ENCODE measurements at regions not wholly inside any gene's neighbourhood (a gene's known extent, or its start where the extent isn't known, plus 50 kb on each side); places are given as distances from the start of the nearest gene placed in this dataset.
A peak's percentile ranks its signal among the peaks of the same experiment; 100 is the strongest.
"Not testable (repeated sequence)": the region's sequence is repeated elsewhere in the genome, so short reads cannot be mapped to it uniquely, and the experiment has no call there.

GRCh38 chr5:156200938-156201787 lies 125.8 kb upstream of the SGCD start:
- DNase-seq (ENCODE audit: low read depth): no peak

DNA sequence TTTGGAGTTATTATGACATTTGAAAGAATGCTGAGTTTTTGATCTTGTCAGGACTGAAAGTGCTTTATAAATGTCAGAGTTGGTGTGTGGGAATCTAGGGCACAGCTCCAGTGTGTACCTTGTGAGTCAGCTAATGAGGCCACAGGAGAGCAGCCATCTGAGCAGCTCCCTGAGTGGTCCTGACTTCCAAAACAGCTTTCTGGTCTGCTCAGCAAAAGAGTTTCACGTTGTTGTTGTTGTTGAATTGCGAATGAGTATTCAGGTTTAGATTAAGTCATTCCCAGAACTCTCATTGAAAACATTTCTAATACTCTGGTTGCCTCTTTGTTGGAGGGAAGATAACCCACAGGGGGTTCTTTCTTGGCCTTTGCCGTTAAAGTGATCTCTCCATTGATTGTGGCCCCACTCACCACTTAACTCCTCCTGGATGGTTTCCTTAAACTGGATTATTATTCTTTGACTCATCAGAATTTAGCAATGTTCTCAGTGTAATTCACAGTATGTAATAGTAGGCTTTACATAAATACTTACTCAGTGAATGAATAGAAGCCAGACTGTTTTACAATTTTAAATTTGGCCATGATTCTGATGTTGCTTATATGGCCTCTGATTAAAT lies 125.1 kb upstream of the SGCD start:
- peak; percentile 8 for DNase-seq (ENCODE audit: low read depth)

DNA sequence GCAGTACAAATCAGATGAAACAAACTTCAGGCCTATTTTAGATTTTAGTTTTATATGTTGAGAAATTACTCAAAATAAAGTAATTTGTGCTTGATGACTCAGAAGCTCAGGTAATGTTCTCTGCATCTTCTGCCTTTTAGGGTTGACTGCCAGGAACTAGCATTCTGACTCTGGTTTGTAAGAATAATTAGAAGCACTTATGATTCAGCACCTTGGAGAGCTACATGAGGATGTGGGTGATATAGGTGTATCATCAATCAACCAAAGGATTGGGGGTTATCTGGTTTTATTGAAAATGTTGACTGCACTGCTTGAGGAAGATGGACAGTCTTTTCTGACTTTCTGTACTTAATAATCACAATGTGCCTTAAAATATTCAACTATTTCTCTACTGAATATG lies 118.7 kb upstream of the SGCD start:
- no peak for DNase-seq (ENCODE audit: low read depth)

GRCh38 chr5:156218367-156219158 lies 108.4 kb upstream of the SGCD start:
- no peak for DNase-seq (ENCODE audit: low read depth)

- no peak for DNase-seq (ENCODE audit: low read depth)
Observed at GRCh38 chr5:156219483-156220005, 107.4 kb upstream of the SGCD start.

DNA sequence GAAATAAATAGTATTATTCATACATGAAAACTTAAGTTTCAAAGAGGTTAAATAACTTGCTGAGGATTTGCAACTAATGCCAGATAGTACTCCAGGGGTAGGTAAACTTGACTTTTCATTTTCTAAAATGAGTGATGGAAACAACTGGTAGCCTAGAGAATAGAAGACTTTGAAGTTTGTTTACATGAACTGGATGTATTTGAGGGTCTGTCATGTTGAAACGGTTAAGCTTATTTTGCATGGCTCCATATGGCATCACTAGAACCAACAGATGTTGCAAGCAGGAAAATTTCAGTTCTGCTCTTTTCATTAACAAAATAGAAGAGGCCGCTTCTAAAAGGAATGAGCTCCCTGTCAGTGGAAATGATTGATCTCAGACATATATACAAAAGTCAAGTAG lies 105.1 kb upstream of the SGCD start:
- DNase-seq (ENCODE audit: low read depth): no peak

DNA sequence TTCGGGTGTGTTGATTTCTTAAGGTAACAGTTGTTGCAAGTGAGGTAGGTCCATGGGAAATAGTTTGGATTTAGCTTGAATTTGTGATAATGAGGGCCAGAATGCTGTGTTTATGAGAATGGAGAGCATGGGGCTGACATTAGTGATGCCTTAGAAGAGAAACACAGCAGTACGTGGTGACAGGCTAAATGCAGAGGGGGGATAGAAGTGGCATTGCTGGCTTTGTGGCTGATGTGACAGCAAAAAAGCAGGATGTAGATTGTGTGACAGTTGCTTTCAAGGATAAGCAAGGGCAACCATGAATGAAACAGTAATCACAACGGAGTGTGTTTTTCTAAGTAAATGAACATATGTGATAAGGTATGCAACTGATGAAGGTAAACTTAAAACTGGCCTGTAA lies 103.4 kb upstream of the SGCD start:
- DNase-seq (ENCODE audit: low read depth): no peak

GRCh38 chr5:156226485-156226884 lies 100.5 kb upstream of the SGCD start:
- not testable (repeated sequence) for DNase-seq (ENCODE audit: low read depth)

GRCh38 chr5:156230887-156231286 lies 96.1 kb upstream of the SGCD start:
- DNase-seq (ENCODE audit: low read depth): no peak

- DNase-seq (ENCODE audit: low read depth): no peak
Observed at GRCh38 chr5:156232251-156232869, 94.6 kb upstream of the SGCD start.

DNA sequence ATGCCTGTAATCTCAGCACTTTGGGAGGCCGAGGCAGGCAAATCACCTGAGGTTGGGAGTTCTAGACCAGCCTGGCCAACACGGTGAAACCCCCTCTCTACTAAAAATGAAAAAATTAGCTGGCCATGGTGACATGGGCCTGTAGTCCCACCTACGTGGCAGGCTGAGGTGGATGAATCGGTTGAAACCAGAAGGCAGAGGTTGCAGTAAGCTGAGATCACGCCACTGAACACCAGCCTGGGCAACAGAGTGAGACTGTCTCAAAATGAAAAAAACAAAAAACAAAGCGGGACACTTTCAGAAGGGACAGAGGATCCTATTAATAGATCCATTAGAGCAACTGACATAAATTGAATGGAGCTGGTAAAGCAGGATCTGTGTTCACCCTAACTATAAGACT lies 89.6 kb upstream of the SGCD start:
- no peak for DNase-seq (ENCODE audit: low read depth)

GRCh38 chr5:156239800-156240199 lies 87.2 kb upstream of the SGCD start:
- no peak for DNase-seq (ENCODE audit: low read depth)

GRCh38 chr5:156240414-156240813 lies 86.5 kb upstream of the SGCD start:
- no peak for DNase-seq (ENCODE audit: low read depth)

- DNase-seq (ENCODE audit: low read depth): no peak
Observed at GRCh38 chr5:156241266-156241665, 85.7 kb upstream of the SGCD start.

- no peak for DNase-seq (ENCODE audit: low read depth)
Observed at GRCh38 chr5:156245895-156246294, 81.1 kb upstream of the SGCD start.

DNA sequence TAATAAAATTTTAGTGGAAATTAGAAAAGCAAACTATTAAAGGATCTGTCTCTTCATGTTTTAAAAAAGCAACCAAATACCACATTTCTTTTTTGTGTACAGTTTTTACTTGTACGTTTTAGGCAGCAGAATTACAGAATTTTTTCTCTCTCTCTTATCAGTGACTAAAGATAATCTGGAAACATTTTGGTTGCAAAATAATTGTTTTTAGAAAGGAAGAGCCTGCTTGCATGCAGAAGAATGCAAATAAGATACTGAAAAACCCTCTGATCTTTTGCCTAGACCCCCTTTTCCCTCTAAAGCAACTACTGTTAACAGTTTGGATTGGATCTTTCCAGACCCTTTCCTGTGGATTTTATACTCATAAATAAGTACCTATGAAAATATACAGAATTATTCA lies 75.9 kb upstream of the SGCD start:
- no peak for DNase-seq (ENCODE audit: low read depth)

DNA sequence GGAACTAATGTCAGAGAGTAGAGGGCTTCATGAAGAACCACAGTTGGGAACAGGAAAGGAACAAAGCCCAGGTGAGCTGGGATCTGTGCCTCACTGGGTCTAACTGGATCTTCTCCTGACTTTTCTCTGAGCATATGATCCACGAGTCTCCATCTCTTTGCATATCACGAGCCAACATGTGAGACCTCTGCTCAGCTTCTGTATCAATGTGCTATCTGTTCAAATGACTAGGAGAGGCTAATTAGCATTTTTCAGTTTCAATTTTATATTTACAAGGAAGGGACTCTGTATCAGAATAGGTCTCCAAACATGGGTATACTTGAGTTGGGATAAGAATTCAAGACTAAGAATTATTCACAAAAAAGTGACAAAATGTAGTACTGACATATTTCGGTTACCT lies 73.8 kb upstream of the SGCD start:
- DNase-seq (ENCODE audit: low read depth): no peak

DNA sequence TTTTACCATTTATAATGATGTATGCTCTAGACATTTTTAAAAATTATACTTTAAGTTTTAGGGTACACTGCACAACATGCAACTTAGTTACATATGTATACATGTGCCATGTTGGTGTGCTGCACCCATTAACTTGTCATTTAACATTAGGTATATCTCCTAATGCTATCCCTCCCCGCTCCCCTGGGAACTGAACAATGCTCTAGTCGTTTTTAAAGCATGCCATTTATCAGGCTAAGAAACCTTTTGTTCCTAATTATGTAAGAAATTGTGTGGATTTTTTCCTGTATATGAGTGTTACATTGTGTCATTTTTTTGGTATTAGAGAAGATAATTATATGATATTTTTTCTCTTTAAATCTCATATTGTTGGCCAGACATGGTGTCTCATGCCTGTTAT lies 72.8 kb upstream of the SGCD start:
- no peak for DNase-seq (ENCODE audit: low read depth)

DNA sequence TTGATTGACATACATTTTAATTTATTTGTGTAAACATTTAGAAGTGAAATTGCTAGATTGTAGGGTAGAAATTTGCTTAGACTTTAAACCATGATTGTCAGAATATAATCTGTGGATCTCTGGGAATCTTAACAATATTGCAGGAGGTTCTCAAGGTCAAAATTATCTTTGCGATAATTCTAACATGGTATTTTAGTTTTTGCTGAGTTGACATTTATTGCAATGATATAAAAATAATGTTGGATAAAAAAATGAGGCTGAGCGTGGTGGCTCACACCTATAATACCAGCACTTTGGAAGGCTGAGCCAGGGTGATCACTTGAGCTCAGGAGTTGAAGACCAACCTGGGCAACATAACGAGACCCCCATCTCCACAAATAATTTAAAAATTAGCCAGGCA lies 70.3 kb upstream of the SGCD start:
- DNase-seq (ENCODE audit: low read depth): no peak

DNA sequence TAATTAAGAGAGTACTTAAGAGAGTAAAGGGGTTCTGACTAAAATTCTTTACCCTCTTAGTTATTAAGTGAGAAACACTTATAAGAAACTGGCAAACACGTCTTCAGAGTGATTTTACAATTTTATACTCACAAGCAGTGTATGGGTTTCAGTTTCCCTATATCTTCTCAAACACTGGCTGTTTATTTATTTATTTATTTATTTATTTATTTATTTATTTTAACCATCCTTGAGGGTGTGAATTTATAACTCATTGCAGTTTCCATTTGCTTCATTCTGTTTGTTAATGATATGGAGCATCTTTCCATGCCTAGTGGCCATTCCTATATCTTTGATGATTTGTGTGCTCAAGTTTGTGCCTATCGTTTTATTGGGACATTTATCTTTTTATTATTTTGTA lies 68.0 kb upstream of the SGCD start:
- DNase-seq (ENCODE audit: low read depth): no peak

DNA sequence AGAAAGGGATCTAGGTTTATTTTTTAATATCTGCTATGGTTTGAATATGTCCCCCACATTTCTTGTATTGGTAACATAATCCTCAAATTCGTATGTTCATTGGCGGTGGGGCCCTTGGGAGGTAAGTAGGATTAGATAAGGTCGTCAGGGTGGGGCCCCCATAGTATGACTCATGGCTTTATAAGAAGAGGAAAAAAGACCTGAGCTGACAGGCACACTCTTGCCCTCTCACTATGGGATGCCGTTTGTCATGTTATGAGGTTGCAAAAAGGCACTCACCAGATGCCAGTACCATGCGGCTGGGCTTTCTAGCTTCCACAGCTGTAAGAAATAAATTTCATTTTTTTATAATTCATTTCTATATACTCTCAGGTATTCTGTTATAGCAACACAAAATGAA lies 67.3 kb upstream of the SGCD start:
- no peak for DNase-seq (ENCODE audit: low read depth)

GRCh38 chr5:156261275-156261939 lies 65.6 kb upstream of the SGCD start:
- DNase-seq (ENCODE audit: low read depth): no peak

All from iris pigment epithelial cell (primary cell).